H1 (cell line): ENCODE measurements at regions not wholly inside any gene's neighbourhood (a gene's known extent, or its start where the extent isn't known, plus 50 kb on each side); places are given as distances from the start of the nearest gene placed in this dataset.

Experiments
- CTCF ChIA-PET: fragments of 300-600 bp; sonication (Branson Sonifier 250); formaldehyde crosslinking; loops from one replicate; lab custom pipeline; 2021; ENCODE audit not compliant: partially characterized antibody; lab: Charles Lee
- POLR2A ChIA-PET: fragments of 300-600 bp; sonication (Branson Sonifier 250); formaldehyde crosslinking; loops from one replicate; lab custom pipeline; 2021; ENCODE audit warnings: inconsistent platforms; ENCODE audit not compliant: partially characterized antibody; lab: Charles Lee
- DNase-seq, 2 experiments: peaks; one replicate each; pipeline versions ENCODE4 v3.0.0 to v3.0.0-alpha.2; 2010 to 2022; ENCODE audit warnings: low spot score in 2 of 2, low read depth in 1 of 2, mixed read lengths in 1 of 2
- FAIRE-seq: peaks from 2 replicates; lab custom pipeline; 2011; peaks lifted over from hg19 to GRCh38; lab: Jason Lieb, UNC
- H2AFZ ChIP-seq: 2 replicates; pipeline ENCODE4 v1.8.1; 2012; ENCODE audit warnings: low read length, inconsistent platforms
- H2AK5ac ChIP-seq: 2 replicates; pipeline ENCODE4 v1.6.1; 2013; ENCODE audit warnings: low read depth, low read length
- H2BK120ac ChIP-seq: replicated peaks from 2 replicates; pipeline ENCODE3; 2013; ENCODE audit warnings: low read depth, low read length, inconsistent platforms
- H2BK12ac ChIP-seq: 2 replicates; pipeline ENCODE4 v1.6.1; 2013; ENCODE audit warnings: low read depth, low read length
- H2BK15ac ChIP-seq: 2 replicates; pipeline ENCODE4 v1.6.1; 2013; ENCODE audit warnings: low read length
- H2BK20ac ChIP-seq: 2 replicates; pipeline ENCODE4 v1.6.1; 2013; ENCODE audit warnings: low read length
- H2BK5ac ChIP-seq: 2 replicates; pipeline ENCODE4 v1.6.1; 2013; ENCODE audit warnings: low read depth, low read length
- H3K14ac ChIP-seq: 2 replicates; pipeline ENCODE4 v1.6.1; 2013; ENCODE audit warnings: inconsistent platforms; ENCODE audit not compliant: insufficient read length
- H3K18ac ChIP-seq: 2 replicates; pipeline ENCODE4 v1.6.1; 2013; ENCODE audit warnings: low read length; ENCODE audit errors: extremely low read depth
- H3K23ac ChIP-seq: 2 replicates; pipeline ENCODE4 v1.6.1; 2013; ENCODE audit warnings: inconsistent platforms; ENCODE audit not compliant: insufficient read length
- H3K23me2 ChIP-seq: 2 replicates; pipeline ENCODE4 v1.6.1; 2013; ENCODE audit warnings: low read depth, low read length
- H3K27ac ChIP-seq: 2 replicates; pipeline ENCODE4 v1.6.1; 2011; ENCODE audit warnings: low read depth, low read length, inconsistent platforms
- H3K27me3 ChIP-seq, 4 experiments: replicated peaks in 1 of 4; 1 replicate in 1 of 4; 2 replicates in 3 of 4; pipeline versions ENCODE4 v1.6.1 to v1.8.1; 2011 to 2013; ENCODE audit warnings: low read length in 3 of 4, mild to moderate bottlenecking in 3 of 4, inconsistent platforms in 2 of 4, mixed read lengths in 2 of 4, moderate library complexity in 1 of 4; ENCODE audit not compliant: control insufficient read depth in 3 of 4, insufficient read depth in 3 of 4; ENCODE audit errors: extremely low read depth in 1 of 4
- H3K36me3 ChIP-seq, 4 experiments: 2 replicates each; pipeline versions ENCODE4 v1.6.1 to v1.8.1; 2011 to 2013; ENCODE audit warnings: mild to moderate bottlenecking in 4 of 4, low read length in 3 of 4, moderate library complexity in 2 of 4, control low read depth in 1 of 4, inconsistent platforms in 1 of 4; ENCODE audit not compliant: insufficient read depth in 4 of 4, control insufficient read depth in 2 of 4
- H3K4ac ChIP-seq: replicated peaks from 2 replicates; pipeline ENCODE3; 2013; ENCODE audit warnings: low read length, low read depth, mixed read lengths, inconsistent platforms; ENCODE audit not compliant: insufficient read length
- H3K4me1 ChIP-seq, 4 experiments: replicated peaks in 1 of 4; 1 replicate in 1 of 4; 2 replicates in 3 of 4; pipeline versions ENCODE4 v1.6.1 to v1.8.1; 2011 to 2013; ENCODE audit warnings: low read length in 3 of 4, inconsistent platforms in 2 of 4, mixed read lengths in 1 of 4; ENCODE audit not compliant: insufficient read depth in 4 of 4, control insufficient read depth in 3 of 4
- H3K4me2 ChIP-seq, 2 experiments: 2 replicates each; pipeline versions ENCODE4 v1.6.1 to v1.8.1; 2011 to 2013; ENCODE audit warnings: low read depth in 2 of 2, low read length in 2 of 2, control low read depth in 1 of 2, inconsistent platforms in 1 of 2, mild to moderate bottlenecking in 1 of 2; ENCODE audit not compliant: insufficient read depth in 1 of 2
- H3K4me3 ChIP-seq, 4 experiments: fragments of 200-600, 300-600 bp in 1 of 4; sonication (generic), shearing (Covaris generic), sonication (Bioruptor Twin) in 1 of 4; 2 replicates each; pipeline versions ENCODE4 v1.5.1 to v1.8.1; 2011 to 2016; ENCODE audit warnings: low read length in 4 of 4, low read depth in 3 of 4, control low read depth in 2 of 4, inconsistent platforms in 2 of 4, mild to moderate bottlenecking in 2 of 4, mixed read lengths in 1 of 4, moderate library complexity in 1 of 4; ENCODE audit not compliant: insufficient read depth in 2 of 4; ENCODE audit errors: extremely low read depth in 1 of 4
- H3K56ac ChIP-seq: replicated peaks from 2 replicates; pipeline ENCODE3; 2013; ENCODE audit warnings: low read depth, mild to moderate bottlenecking, mixed read lengths, low read length, inconsistent platforms; ENCODE audit not compliant: insufficient read length
- H3K79me1 ChIP-seq: 2 replicates; pipeline ENCODE4 v1.6.1; 2013; ENCODE audit warnings: low read depth, low read length, control low read depth
- H3K79me2 ChIP-seq, 2 experiments: 2 replicates each; pipeline versions ENCODE4 v1.6.1 to v1.8.1; 2012 to 2013; ENCODE audit warnings: low read length in 2 of 2, mild to moderate bottlenecking in 2 of 2, inconsistent platforms in 1 of 2; ENCODE audit not compliant: insufficient read depth in 2 of 2, control insufficient read depth in 1 of 2
- H3K9ac ChIP-seq, 4 experiments: replicated peaks in 1 of 4; 1 replicate in 1 of 4; 2 replicates in 3 of 4; pipeline versions ENCODE4 v1.6.1 to v1.8.1; 2011 to 2013; ENCODE audit warnings: low read depth in 3 of 4, low read length in 3 of 4, control low read depth in 2 of 4, mild to moderate bottlenecking in 2 of 4, moderate library complexity in 2 of 4, inconsistent platforms in 1 of 4; ENCODE audit errors: extremely low read depth in 1 of 4
- H3K9me3 ChIP-seq, 2 experiments: 2 replicates each; pipeline versions ENCODE4 v1.6.1 to v1.8.1; 2012 to 2013; ENCODE audit warnings: mild to moderate bottlenecking in 2 of 2, moderate library complexity in 2 of 2, control low read depth in 1 of 2, inconsistent platforms in 1 of 2, low read depth in 1 of 2, low read length in 1 of 2, mixed read lengths in 1 of 2; ENCODE audit not compliant: insufficient read depth in 2 of 2
- H4K20me1 ChIP-seq, 2 experiments: replicated peaks in 1 of 2; 2 replicates each; pipeline versions ENCODE3 to v1.8.1; 2011 to 2013; ENCODE audit warnings: inconsistent platforms in 2 of 2, low read length in 2 of 2, mild to moderate bottlenecking in 1 of 2; ENCODE audit not compliant: insufficient read depth in 2 of 2, control insufficient read depth in 1 of 2
- H4K5ac ChIP-seq: 2 replicates; pipeline ENCODE4 v1.6.1; 2013; ENCODE audit warnings: low read length, low read depth, mixed read lengths, inconsistent platforms; ENCODE audit not compliant: insufficient read length
- H4K8ac ChIP-seq: 2 replicates; pipeline ENCODE4 v1.8.0; 2013; ENCODE audit warnings: mild to moderate bottlenecking, moderate library complexity, low read length, inconsistent platforms; ENCODE audit not compliant: insufficient read depth; ENCODE audit errors: extremely low read depth
- H4K91ac ChIP-seq: replicated peaks from 2 replicates; pipeline ENCODE3; 2013; ENCODE audit warnings: low read length, mixed read lengths, inconsistent platforms; ENCODE audit not compliant: insufficient read length
- BRCA1 ChIP-seq: IDR thresholded peaks from 2 replicates; pipeline ENCODE4 v1.6.1; 2012; ENCODE audit warnings: low read depth, low read length, improper control_type of control experiment
- CBX8 ChIP-seq: fragments of 300-800, 300-1000 bp; sonication (generic); IDR thresholded peaks from 2 replicates; pipeline ENCODE4 v1.7.1; 2016; ENCODE audit warnings: low read depth, low read length, borderline replicate concordance
- CHD1 ChIP-seq: IDR thresholded peaks from 2 replicates; pipeline ENCODE4 v1.6.1; 2012; ENCODE audit warnings: low read depth, low read length, improper control_type of control experiment
- EZH2 ChIP-seq: fragments of 200-600 bp; sonication (generic); IDR thresholded peaks from 2 replicates; pipeline ENCODE4 v1.7.1; 2012; ENCODE audit warnings: low read depth, mild to moderate bottlenecking, moderate library complexity, low read length, inconsistent platforms; ENCODE audit not compliant: severe bottlenecking
- HDAC2 ChIP-seq, 2 experiments: fragments of 300-600 bp in 1 of 2; sonication (generic) in 1 of 2; IDR thresholded peaks; 2 replicates each; pipeline ENCODE4 v1.6.1; 2011 to 2012; ENCODE audit warnings: low read depth in 2 of 2, low read length in 2 of 2, mild to moderate bottlenecking in 2 of 2, moderate library complexity in 2 of 2, borderline replicate concordance in 1 of 2, inconsistent platforms in 1 of 2
- HDAC6 ChIP-seq: IDR thresholded peaks from one replicate; pipeline ENCODE4 v1.7.1; 2012; ENCODE audit warnings: low read depth, mild to moderate bottlenecking, inconsistent platforms, low read length, moderate library complexity
- KDM4A ChIP-seq: IDR thresholded peaks from one replicate; pipeline ENCODE4 v1.7.1; 2012; ENCODE audit warnings: low read depth, mild to moderate bottlenecking, moderate library complexity, low read length, inconsistent platforms; ENCODE audit not compliant: severe bottlenecking
- KDM5A ChIP-seq: fragments of 200-600 bp; IDR thresholded peaks from 2 replicates; pipeline ENCODE4 v1.7.1; 2012; ENCODE audit warnings: mild to moderate bottlenecking, low read length, inconsistent platforms, mixed read lengths
- NANOG ChIP-seq: IDR thresholded peaks from 2 replicates; pipeline ENCODE4 v1.6.1; 2011; ENCODE audit warnings: low read length, low read depth, mild to moderate bottlenecking, inconsistent platforms; ENCODE audit not compliant: insufficient read depth, poor library complexity, severe bottlenecking
- RBBP5 ChIP-seq: IDR thresholded peaks from 2 replicates; pipeline ENCODE4 v1.7.1; 2012; ENCODE audit warnings: low read depth, mild to moderate bottlenecking, inconsistent platforms, low read length, moderate library complexity, borderline replicate concordance
- YY1 ChIP-seq: IDR thresholded peaks from 2 replicates; pipeline ENCODE4 v1.6.1; 2011; ENCODE audit warnings: low read depth, mild to moderate bottlenecking, low read length
- WGBS, 2 experiments: shearing (Covaris generic) in 1 of 2; methylation state at CpG; one replicate each; pipeline versions ENCODE4 v1.1.6 to v1.1.7; 2013 to 2015; ENCODE audit warnings: low lambda C conversion rate in 2 of 2, mixed read lengths in 2 of 2, inconsistent platforms in 1 of 2, low coverage in 1 of 2, missing lambda C conversion rate in 1 of 2; ENCODE audit not compliant: insufficient replicate concordance in 2 of 2, insufficient coverage in 1 of 2, insufficient read length in 1 of 2; ENCODE audit errors: extremely low coverage in 1 of 2, missing lambda C conversion rate in 1 of 2; 5-methylcytosine and 5-hydroxymethylcytosine counted together
- TF ChIP-seq, protein P1 (sequence below): IDR thresholded peaks from 2 replicates; pipeline ENCODE4 v1.6.1; 2012; ENCODE audit warnings: inconsistent platforms

DNA sequence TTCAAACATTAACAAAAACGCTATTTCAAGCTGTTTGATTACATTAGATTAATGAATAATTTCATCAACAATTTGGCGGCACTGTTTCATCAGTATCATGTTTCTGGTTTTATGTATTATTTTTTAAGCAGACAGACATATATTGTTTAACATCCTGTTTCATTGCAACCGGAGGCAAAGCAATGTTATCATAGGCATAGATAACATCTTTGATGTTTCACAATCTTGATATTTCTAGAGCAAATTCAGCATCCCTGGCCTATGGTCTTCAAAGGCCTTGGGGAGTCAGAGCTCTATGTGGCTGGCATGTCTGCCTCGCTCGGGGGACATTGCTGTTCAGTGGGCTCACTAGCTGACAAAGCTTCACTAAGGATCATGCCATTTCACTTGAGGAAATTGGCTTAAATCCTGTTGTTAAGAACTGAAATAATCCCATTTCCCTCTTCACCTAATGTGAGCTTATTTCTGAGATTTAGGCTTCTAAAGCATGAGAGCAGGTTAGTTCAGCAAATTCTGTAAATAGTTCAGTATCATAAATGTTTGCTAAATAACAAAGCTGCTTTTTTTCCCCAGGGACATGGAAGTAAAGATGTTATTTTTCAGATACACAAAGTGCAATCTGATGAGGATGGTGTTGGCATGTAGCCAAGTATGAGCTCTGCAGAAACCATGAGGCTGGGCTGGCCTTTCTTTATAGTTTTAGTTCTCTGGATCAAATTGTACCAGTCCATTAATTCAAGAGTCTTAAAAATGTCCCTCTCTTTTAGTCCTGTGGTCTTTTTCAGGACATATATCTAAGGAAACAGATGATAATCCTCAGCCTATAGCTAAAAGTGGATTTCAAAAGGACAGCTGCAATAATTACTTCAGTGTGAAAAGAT is 941.4 kb downstream of the PLOD2 start:
- Histone ChIP-seq H3K4me2 (no peak overlapping the region), H3K14ac (no peak overlapping the region), H3K56ac (no peak overlapping the region), H3K4me3 (no peak overlapping the region), H3K79me2 (no peaks in the 10 kb centered on the region), H2BK12ac (no peak overlapping the region), H2AK5ac (no peak overlapping the region), H2BK120ac (no peak overlapping the region), H4K91ac (no peak overlapping the region), H3K4ac (no peak overlapping the region), H4K5ac (no peak overlapping the region), H3K23me2 (no peaks in the 10 kb centered on the region), H4K20me1 (no peaks in the 10 kb centered on the region), H3K9me3 (no peaks in the 10 kb centered on the region), H2AFZ (peak overlapping the region; percentile 77), H3K4me1 (no peaks in the 10 kb centered on the region), H2BK5ac (no peak overlapping the region), H3K27ac (no peak overlapping the region), H3K36me3 (no peaks in the 10 kb centered on the region), H2BK20ac (no peak overlapping the region), H3K18ac (no peak overlapping the region), H3K79me1 (no peaks in the 10 kb centered on the region), H3K23ac (no peak overlapping the region), H2BK15ac (no peak overlapping the region), H4K8ac (no peak overlapping the region), H3K27me3 (no peaks in the 10 kb centered on the region), H3K9ac (no peak overlapping the region)
- no peak for DNase-seq
- 91% methylated on average over 5 of the region's 5 CpGs; no CpG with 5 or more reads in 1 of the 2 experiments for WGBS, 2 experiments
- CTCF ChIA-PET = interaction anchor here (0.8 kb wide), 1 partner anchor 102 kb away, joined by 3 read pairs; no protein-coding TSS in a partner anchor
- no peak for FAIRE-seq
- POLR2A ChIA-PET = no interaction called here
- TF ChIP-seq KDM4A (no peak), EZH2 (no peak), BRCA1 (no peak), KDM5A (no peak), HDAC6 (no peak), HDAC2 (IDR thresholded peaks at IDR 0.05; ENCODE audit: borderline replicate concordance in 1 of 2, low read depth in 2 of 2, low read length in 2 of 2) (no peak), CHD1 (no peak), NANOG (no peak), CBX8 (no peak), YY1 (no peak), RBBP5 (no peak)
- TF ChIP-seq, protein P1, sequence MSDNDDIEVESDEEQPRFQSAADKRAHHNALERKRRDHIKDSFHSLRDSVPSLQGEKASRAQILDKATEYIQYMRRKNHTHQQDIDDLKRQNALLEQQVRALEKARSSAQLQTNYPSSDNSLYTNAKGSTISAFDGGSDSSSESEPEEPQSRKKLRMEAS = no peak
